Right cardiac atrium (tissue), 5 donors: ENCODE measurements at regions not wholly inside any gene's neighbourhood (a gene's known extent, or its start where the extent isn't known, plus 50 kb on each side); places are given as distances from the start of the nearest gene placed in this dataset.
A peak's percentile ranks its signal among the peaks of the same experiment; 100 is the strongest.

ENCODE experiments used
- ATAC-seq, 2 donors: fragments of 200-7000 bp; cut with Tn5 transposase; one replicate each; pipeline versions ENCODE4 v1.8.0 to v1.9.1; 2020; ENCODE audit warnings: moderate library complexity in 2 of 2, mild to moderate bottlenecking in 1 of 2
- DNase-seq, 3 donors: peaks; one replicate each; pipeline ENCODE4 v3.0.0-alpha.2; 2020
- H3K27ac ChIP-seq: one replicate; pipeline ENCODE4 v1.5.1; 2013; ENCODE audit warnings: mild to moderate bottlenecking, low read length, control low read depth, moderate library complexity
- H3K27me3 ChIP-seq: one replicate; pipeline ENCODE4 v1.6.1; 2013; ENCODE audit not compliant: control insufficient read depth, insufficient read depth
- H3K4me1 ChIP-seq: one replicate; pipeline ENCODE4 v1.6.1; 2013; ENCODE audit warnings: low read length; ENCODE audit not compliant: control insufficient read depth, insufficient read depth
- H3K4me3 ChIP-seq: one replicate; pipeline ENCODE4 v1.5.1; 2013; ENCODE audit warnings: low read length, control low read depth
- H3K9me3 ChIP-seq: one replicate; pipeline ENCODE4 v1.6.1; 2013; ENCODE audit warnings: low read length; ENCODE audit not compliant: control insufficient read depth
- WGBS: extraction: QIAGEN DNeasy Blood & Tissue Kit; methylation state at CpG from one replicate; pipeline ENCODE4 v1.1.7; 2013; 5-methylcytosine and 5-hydroxymethylcytosine counted together
- intact Hi-C, 4 donors: fragments of 100-400 bp; cut with DNase I; formaldehyde crosslinking; loops; one replicate each; pipeline versions ENCODE4 v1.11.0 to v1.14.0; 2022 to 2023
- donor health status: healthy with polysubstance abuse.
- donor health status: DM: no; HTN: yes; CAD: no.
- donor health status: DM: no; HTN: no; CAD: no.
- donor health status: DM: no; HTN: yes; CAD: no; lungs with severe emphysema.
- donor health status: DM: yes; HTN: yes; CAD: no.

DNA sequence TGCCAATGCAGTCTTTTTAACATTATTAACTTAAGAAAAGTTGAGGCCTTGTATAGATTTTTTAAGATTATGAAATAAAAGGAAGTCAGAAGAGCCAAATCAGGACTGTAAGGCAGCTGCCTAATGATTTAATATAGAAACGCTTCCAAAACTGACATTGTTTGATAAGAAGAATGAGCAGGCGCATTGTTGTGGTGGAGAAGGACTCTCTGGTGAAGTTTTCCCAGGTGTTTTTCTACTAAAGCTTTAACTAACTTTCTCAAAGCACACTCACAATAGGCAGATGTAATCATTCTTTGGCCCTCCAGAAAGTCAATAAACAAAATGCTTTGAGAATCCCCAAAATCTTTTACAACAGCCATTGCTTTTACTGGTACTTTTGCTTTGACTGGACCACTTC, 288.6 kb upstream of the FIGN start:
- no peak overlapping the region for H3K4me3 ChIP-seq
- intact Hi-C loops: no loop called here
- no peak for ATAC-seq
- DNase-seq: no peak
- no peaks in the 10 kb centered on the region for H3K27me3 ChIP-seq
- H3K9me3 ChIP-seq: no peaks in the 10 kb centered on the region
- no peak overlapping the region for H3K27ac ChIP-seq
- H3K4me1 ChIP-seq: no peaks in the 10 kb centered on the region
- 58% methylated on average over 2 of the region's 2 CpGs for WGBS

DNA sequence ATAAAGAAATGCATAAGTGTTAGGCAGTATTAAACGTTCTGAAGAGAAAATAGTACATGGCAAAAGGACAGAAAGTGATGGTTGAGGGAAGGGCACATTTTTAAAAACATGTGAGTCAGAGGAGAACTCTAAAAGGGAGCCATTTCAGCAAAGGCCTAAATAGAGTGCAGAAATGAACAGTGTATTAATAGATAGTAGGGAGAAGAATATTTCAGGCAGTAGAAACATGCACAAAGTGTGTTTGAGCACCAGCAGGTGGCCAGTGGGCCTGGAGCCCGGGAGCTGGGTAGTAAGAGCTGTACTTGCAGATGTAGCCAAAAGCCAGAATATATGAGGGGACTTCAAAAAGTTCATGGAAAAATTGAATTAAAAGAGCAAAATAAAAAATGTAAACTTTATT, 288.1 kb upstream of the FIGN start:
- 24% methylated on average over 2 of the region's 2 CpGs for WGBS
- ATAC-seq (peak; percentile 42 to 43), DNase-seq (peak; percentile 44 to 86 (median 73))
- intact Hi-C loops: no loop called here
- no peaks in the 10 kb centered on the region for H3K9me3 ChIP-seq
- no peak overlapping the region for H3K27ac ChIP-seq
- no peaks in the 10 kb centered on the region for H3K27me3 ChIP-seq
- no peaks in the 10 kb centered on the region for H3K4me1 ChIP-seq
- H3K4me3 ChIP-seq: no peak overlapping the region

DNA sequence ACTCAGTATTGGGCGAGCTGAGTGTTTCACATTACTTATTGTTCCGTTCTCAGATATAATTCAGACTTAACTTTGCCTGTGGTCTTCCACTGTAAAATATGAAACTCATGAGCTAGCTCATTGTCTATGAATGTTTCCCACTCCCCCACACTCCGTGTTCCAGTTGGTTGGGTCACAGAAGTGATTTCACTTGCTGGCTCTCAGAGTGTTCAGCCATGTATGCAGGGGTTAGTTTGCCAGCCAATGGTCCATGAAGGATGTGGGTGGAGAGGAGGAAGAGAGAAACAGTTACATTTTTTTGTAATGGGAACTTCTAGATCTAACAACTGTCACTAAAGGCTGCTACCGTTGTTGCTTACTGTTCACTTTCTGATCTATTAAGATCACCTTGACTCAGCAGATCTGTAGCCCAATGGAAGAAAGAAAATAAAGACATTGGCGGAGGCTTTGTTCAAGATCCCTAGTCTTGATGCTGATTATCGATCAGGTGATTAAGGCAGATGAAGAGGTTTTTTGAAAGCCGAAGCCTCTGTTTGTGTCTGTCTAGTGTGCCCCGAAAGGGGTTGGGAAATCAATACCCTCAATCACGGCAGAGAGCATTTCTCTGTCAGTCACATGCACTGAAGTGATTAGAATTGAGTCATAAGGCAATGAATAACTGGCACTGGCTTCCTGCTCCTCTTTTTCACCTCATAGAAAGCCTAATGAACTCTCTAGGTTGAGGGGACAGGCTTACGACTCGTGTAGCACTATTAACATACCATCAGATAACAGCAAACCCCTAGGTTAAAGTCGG, 279.7 kb upstream of the FIGN start:
- intact Hi-C loops: no loop called here
- WGBS: 69% methylated on average over 12 of the region's 12 CpGs
- DNase-seq (peak in 2 of 3 donors; percentile 23 to 43), ATAC-seq (peak; percentile 77 to 84)
- H3K27me3 ChIP-seq: no peaks in the 10 kb centered on the region
- no peaks in the 10 kb centered on the region for H3K9me3 ChIP-seq
- H3K4me1 ChIP-seq: no peaks in the 10 kb centered on the region
- H3K27ac ChIP-seq: no peak overlapping the region
- H3K4me3 ChIP-seq: no peak overlapping the region

DNA sequence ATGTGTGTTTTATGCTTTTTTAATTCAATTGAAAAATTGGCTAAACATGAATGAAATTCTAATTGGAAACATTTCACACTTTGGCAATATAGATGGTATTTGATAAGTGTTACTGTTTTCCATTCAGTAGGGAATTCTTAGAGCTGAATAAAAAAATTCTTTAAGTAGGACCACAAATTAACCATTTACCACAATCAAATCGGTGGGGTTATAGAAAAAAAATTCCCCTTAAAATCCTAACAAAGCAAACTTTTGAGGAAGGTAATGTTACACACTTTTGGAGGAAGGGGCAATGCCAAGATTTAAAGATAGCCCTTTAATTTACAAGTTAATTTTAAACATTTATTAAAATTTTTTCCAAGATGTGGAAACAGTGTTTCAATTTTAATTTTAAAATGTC, 279.0 kb upstream of the FIGN start:
- Histone ChIP-seq H3K4me1 (no peaks in the 10 kb centered on the region), H3K27ac (no peak overlapping the region), H3K27me3 (no peaks in the 10 kb centered on the region), H3K4me3 (no peak overlapping the region), H3K9me3 (no peaks in the 10 kb centered on the region)
- intact Hi-C loops: no loop called here
- ATAC-seq (no peak), DNase-seq (no peak)
- WGBS: 71% methylated on average over 1 of the region's 1 CpG

DNA sequence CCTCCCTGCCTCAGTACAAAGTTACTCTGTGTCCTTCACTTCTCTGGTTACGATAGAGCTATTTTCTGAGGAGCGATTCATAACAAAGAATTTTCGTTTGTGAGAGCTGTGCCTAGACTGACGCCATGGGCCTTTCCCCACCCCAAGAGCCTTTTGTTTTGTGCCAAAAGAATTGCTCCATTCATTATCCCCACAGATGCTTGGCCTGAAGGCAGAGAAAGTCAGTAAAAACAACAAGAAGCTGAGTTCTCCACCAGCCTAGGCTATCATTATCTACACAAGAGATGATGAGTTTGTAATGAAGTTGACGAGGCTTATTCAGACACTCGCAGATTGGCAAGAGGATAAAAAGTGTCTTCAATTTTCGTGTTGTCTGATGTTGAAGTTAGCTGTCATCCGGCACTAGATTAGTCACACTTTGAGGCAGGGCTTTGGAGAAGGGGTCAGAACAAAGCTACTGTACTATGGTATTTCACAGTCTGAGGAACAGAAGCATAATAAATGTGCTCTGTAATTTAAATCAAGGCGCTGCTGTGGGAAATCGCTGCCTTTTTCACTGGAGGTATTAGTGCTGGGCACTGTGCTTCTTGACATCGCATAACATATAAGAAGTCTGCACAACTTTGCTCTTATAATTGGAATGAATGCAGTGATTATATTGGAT, 278.4 kb upstream of the FIGN start:
- ATAC-seq (peak; percentile 92), DNase-seq (peak; percentile 56 to 73 (median 59))
- H3K9me3 ChIP-seq: no peaks in the 10 kb centered on the region

DNA sequence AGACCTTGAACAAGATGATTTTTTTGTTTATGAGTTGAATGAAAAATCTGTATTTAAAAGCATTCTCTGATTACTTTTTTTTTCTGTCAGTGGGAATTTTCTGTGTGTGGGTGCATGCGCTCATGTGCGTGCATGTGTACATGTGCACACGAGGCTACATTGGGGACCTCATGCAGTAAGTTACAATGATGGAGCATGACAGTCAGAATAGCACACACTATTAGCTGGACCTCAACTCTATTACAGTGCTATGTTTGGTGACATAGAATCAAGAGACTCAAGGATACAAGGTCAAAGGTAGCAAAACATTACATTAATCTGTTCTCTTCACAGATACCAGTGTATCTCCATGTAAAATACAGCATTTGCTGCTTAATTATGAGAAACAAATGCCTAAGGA, 276.8 kb upstream of the FIGN start:
- intact Hi-C loops: no loop called here
- Histone ChIP-seq H3K4me1 (no peaks in the 10 kb centered on the region), H3K9me3 (no peaks in the 10 kb centered on the region), H3K4me3 (no peak overlapping the region), H3K27ac (no peak overlapping the region), H3K27me3 (no peaks in the 10 kb centered on the region)
- WGBS: 94% methylated on average over 3 of the region's 3 CpGs
- no peak for DNase-seq
- no peak for ATAC-seq

More for the DNA sequence above, 278.4 kb upstream of the FIGN start:
- Histone ChIP-seq H3K27me3 (no peaks in the 10 kb centered on the region), H3K27ac (peak overlapping the region; percentile 64), H3K4me3 (no peak overlapping the region), H3K4me1 (no peaks in the 10 kb centered on the region)
- 57% methylated on average over 11 of the region's 11 CpGs for WGBS
- intact Hi-C loops: no loop called here

DNA sequence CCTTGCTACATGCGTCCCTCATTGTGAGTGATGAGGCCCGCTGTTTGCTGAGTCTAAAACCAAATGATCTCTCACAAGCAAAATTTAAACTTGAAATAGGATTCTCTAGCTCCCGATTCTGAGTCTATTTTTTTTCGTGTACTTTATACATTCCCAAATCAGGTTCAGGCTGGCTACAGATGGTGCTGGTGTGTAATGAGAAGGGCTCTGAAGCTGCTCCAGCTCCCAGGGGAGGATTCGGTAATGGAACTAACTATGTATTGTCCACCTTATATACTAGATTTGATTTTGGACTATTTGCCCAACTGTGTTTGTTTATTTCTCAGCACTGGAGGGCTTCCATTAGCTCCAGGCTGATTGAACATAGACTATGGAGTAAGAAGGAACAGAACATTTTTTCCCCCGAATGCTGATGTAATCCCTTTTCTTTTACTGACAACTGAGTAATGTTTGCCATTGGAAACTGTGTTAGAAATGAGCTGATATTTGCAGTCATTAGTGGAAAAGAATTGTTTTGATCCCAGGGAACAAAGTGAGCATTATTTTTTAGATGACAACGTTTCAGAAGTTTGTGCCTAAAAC, 274.0 kb upstream of the FIGN start:
- Histone ChIP-seq H3K4me3 (no peak overlapping the region), H3K27me3 (no peaks in the 10 kb centered on the region), H3K4me1 (no peaks in the 10 kb centered on the region), H3K9me3 (no peaks in the 10 kb centered on the region), H3K27ac (peak overlapping the region; percentile 45)
- DNase-seq (no peak), ATAC-seq (peak in 1 of 2 donors; percentile 61)
- intact Hi-C loops: no loop called here
- 70% methylated on average over 7 of the region's 7 CpGs for WGBS

DNA sequence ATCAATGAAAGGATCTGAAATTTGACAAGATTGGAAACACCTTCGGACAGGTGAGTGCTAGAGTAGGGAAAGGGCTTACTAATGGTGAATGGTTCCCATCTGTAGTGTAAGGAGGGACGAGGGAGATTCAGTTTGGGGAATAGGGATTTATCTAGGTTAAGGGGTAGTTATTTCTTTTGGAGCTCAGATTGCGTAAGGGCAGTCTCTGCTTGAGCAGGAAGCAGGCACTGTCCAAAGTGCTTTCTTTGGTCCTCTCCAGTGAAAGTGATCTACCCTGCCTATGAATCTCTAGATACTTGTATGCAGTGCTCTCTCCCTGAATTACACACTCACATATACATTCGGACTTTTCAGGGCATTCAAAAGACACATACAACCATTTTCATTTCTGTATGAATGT, 272.9 kb upstream of the FIGN start:
- no peak overlapping the region for H3K4me3 ChIP-seq

DNA sequence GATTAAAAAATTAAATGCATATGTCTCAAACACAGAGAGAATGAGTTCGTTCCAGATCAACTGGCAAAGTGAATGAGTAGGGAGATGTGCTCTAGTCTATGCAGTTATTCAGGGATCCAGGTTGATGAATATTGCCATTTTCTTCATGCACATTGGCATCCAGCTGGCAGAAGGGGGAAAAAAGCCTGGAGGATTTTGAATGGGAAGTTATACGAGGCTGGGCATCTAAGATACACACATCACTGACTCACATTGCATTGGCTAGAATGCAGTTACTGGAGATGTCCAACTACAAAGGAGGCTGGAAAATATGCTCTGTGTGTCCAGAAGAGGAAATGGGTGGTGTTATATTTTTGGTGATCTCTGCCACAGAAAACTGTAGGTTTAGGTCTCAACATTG, 270.9 kb upstream of the FIGN start:
- 75% methylated on average over 2 of the region's 2 CpGs for WGBS
- H3K27ac ChIP-seq: no peak overlapping the region
- no peaks in the 10 kb centered on the region for H3K9me3 ChIP-seq
- no peak overlapping the region for H3K4me3 ChIP-seq
- no peak for DNase-seq
- ATAC-seq: no peak
- no peaks in the 10 kb centered on the region for H3K27me3 ChIP-seq
- no peaks in the 10 kb centered on the region for H3K4me1 ChIP-seq
- intact Hi-C loops: no loop called here

More for the DNA sequence above, 272.9 kb upstream of the FIGN start:
- Histone ChIP-seq H3K27me3 (no peaks in the 10 kb centered on the region), H3K9me3 (no peaks in the 10 kb centered on the region), H3K27ac (no peak overlapping the region), H3K4me1 (no peaks in the 10 kb centered on the region)
- ATAC-seq (no peak), DNase-seq (no peak)
- intact Hi-C loops: no loop called here
- WGBS: 78% methylated on average over 4 of the region's 4 CpGs

DNA sequence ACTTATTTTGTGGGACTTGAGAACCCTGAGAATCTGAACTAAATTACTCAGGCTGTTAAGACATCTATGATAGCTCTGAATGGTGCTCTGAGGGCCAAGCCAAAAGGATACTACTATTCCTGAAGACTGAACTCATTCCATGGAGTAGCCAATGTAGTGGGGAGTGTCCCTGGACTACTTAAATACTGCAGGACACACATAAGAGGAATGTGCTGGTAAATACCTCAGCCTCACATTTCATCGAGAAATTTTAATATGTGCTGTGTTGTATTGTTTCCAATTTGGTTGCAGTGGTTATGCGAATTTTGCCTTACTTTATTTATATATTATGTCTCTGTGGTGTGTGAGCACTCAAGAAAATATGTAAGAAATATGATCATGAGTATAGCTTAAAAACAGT, 264.4 kb upstream of the FIGN start:
- H3K4me3 ChIP-seq: no peak overlapping the region
- H3K4me1 ChIP-seq: no peaks in the 10 kb centered on the region
- no peaks in the 10 kb centered on the region for H3K27me3 ChIP-seq
- no peak for DNase-seq
- intact Hi-C loops: no loop called here
- no peaks in the 10 kb centered on the region for H3K9me3 ChIP-seq
- 88% methylated on average over 2 of the region's 2 CpGs for WGBS
- no peak for ATAC-seq
- no peak overlapping the region for H3K27ac ChIP-seq

DNA sequence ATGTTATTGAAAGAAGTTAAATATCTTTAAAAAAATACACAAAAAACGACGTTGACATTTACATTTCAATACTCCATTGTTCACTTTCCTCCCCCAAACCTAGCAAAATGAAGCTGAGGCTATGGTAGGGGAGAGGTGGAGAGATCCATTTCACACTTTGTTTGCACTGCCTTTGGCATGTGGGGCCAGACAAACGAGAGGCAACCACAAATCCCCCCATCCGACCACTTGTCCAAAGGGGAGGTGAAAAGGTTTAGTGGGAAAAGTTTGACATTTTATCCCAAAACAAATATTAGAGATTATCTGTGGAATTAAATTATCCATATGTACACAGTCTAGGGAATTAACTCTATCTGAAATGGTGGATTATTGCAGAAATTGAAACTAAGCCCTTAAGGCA, 261.7 kb upstream of the FIGN start:
- no peak for ATAC-seq
- 54% methylated on average over 4 of the region's 4 CpGs for WGBS

More for the DNA sequence above, 261.7 kb upstream of the FIGN start:
- H3K4me3 ChIP-seq: no peak overlapping the region
- H3K27ac ChIP-seq: no peak overlapping the region
- no peaks in the 10 kb centered on the region for H3K4me1 ChIP-seq
- no peaks in the 10 kb centered on the region for H3K27me3 ChIP-seq
- DNase-seq: no peak
- H3K9me3 ChIP-seq: no peaks in the 10 kb centered on the region
- intact Hi-C loops: no loop called here
